Muscle of back (tissue), 3 donors: ENCODE measurements at regions not wholly inside any gene's neighbourhood (a gene's known extent, or its start where the extent isn't known, plus 50 kb on each side); places are given as distances from the start of the nearest gene placed in this dataset.

Experiments
- DNase-seq, 3 donors: peaks; one replicate each; pipeline versions ENCODE4 v3.0.0 to v3.0.0-alpha.2; 2013

GRCh38 chr2:128368437-128369107 lies 49.9 kb upstream of the HS6ST1 start:
- DNase-seq = no peak

- DNase-seq = peak; percentile 58 to 91 (median 75)
Measured at GRCh38 chr2:128369108-128369555, 50.5 kb upstream of the HS6ST1 start.

GRCh38 chr2:128369602-128370467 lies 51.2 kb upstream of the HS6ST1 start:
- DNase-seq = no peak

GRCh38 chr2:128370468-128371247 lies 52.0 kb upstream of the HS6ST1 start:
- DNase-seq = no peak

- no peak for DNase-seq
Measured at GRCh38 chr2:128371248-128371630, 52.6 kb upstream of the HS6ST1 start.

- no peak for DNase-seq
Measured at GRCh38 chr2:128371648-128372345, 53.1 kb upstream of the HS6ST1 start.

GRCh38 chr2:128372621-128373341 lies 54.1 kb upstream of the HS6ST1 start:
- no peak for DNase-seq

GRCh38 chr2:128373451-128374000 lies 54.9 kb upstream of the HS6ST1 start:
- DNase-seq = no peak

GRCh38 chr2:128374001-128374710 lies 55.5 kb upstream of the HS6ST1 start:
- peak in 1 of 3 donors; percentile 80 for DNase-seq

GRCh38 chr2:128374711-128375413 lies 56.2 kb upstream of the HS6ST1 start:
- DNase-seq = no peak

- DNase-seq = no peak
Measured at GRCh38 chr2:128375454-128375853, 56.8 kb upstream of the HS6ST1 start.

- DNase-seq = no peak
Measured at GRCh38 chr2:128376241-128377041, 57.8 kb upstream of the HS6ST1 start.

GRCh38 chr2:128377071-128377910 lies 58.6 kb upstream of the HS6ST1 start:
- DNase-seq = no peak

GRCh38 chr2:128378231-128379020 lies 59.8 kb upstream of the HS6ST1 start:
- no peak for DNase-seq

GRCh38 chr2:128379021-128380015 lies 60.6 kb upstream of the HS6ST1 start:
- peak; percentile 76 to 91 (median 79) for DNase-seq
